H9 (cell line): ENCODE measurements at regions not wholly inside any gene's neighbourhood (a gene's known extent, or its start where the extent isn't known, plus 50 kb on each side); places are given as distances from the start of the nearest gene placed in this dataset.

Source experiments
- DNase-seq: peaks from one replicate; pipeline ENCODE4 v3.0.0-alpha.2; 2017
- H2AFZ ChIP-seq: one replicate; pipeline ENCODE4 v1.6.1; 2013; ENCODE audit warnings: mild to moderate bottlenecking, low read length, control low read depth, moderate library complexity
- H2AK5ac ChIP-seq: 2 replicates; pipeline ENCODE4 v1.6.1; 2013; ENCODE audit warnings: low read length, control low read depth, mixed read lengths; ENCODE audit not compliant: insufficient read length
- H2BK120ac ChIP-seq: one replicate; pipeline ENCODE4 v1.6.1; 2013; ENCODE audit warnings: low read depth, mild to moderate bottlenecking, low read length, control low read depth, inconsistent platforms; ENCODE audit not compliant: poor library complexity, severe bottlenecking
- H2BK12ac ChIP-seq: 2 replicates; pipeline ENCODE4 v1.6.1; 2013; ENCODE audit warnings: low read length, control low read depth, mixed read lengths, low read depth; ENCODE audit not compliant: insufficient read length
- H2BK15ac ChIP-seq: 2 replicates; pipeline ENCODE4 v1.6.1; 2013; ENCODE audit warnings: low read depth, low read length, control low read depth
- H2BK20ac ChIP-seq: one replicate; pipeline ENCODE4 v1.6.1; 2013; ENCODE audit warnings: low read depth, mild to moderate bottlenecking, low read length, control low read depth, inconsistent platforms; ENCODE audit not compliant: poor library complexity, severe bottlenecking
- H2BK5ac ChIP-seq: 2 replicates; pipeline ENCODE4 v1.6.1; 2013; ENCODE audit warnings: low read length, control low read depth, mixed read lengths; ENCODE audit not compliant: insufficient read length
- H3K14ac ChIP-seq: 2 replicates; pipeline ENCODE4 v1.6.1; 2013; ENCODE audit warnings: low read length, control low read depth; ENCODE audit not compliant: insufficient read depth
- H3K18ac ChIP-seq: 2 replicates; pipeline ENCODE4 v1.6.1; 2013; ENCODE audit warnings: low read depth, mild to moderate bottlenecking, mixed read lengths, low read length, control low read depth; ENCODE audit not compliant: insufficient read length
- H3K23ac ChIP-seq: 2 replicates; pipeline ENCODE4 v1.6.1; 2013; ENCODE audit warnings: low read length, control low read depth, mixed read lengths, low read depth; ENCODE audit not compliant: insufficient read length
- H3K23me2 ChIP-seq: 2 replicates; pipeline ENCODE4 v1.6.1; 2013; ENCODE audit warnings: low read depth, mild to moderate bottlenecking, mixed read lengths, low read length, control low read depth; ENCODE audit not compliant: insufficient read length, poor library complexity, severe bottlenecking
- H3K27ac ChIP-seq: 2 replicates; pipeline ENCODE4 v1.5.1; 2013; ENCODE audit warnings: low read length, control low read depth, mixed read lengths, low read depth; ENCODE audit not compliant: insufficient read length
- H3K27me3 ChIP-seq: 2 replicates; pipeline ENCODE4 v1.6.1; 2013; ENCODE audit warnings: low read length, control low read depth, inconsistent platforms; ENCODE audit not compliant: insufficient read depth
- H3K4ac ChIP-seq: 2 replicates; pipeline ENCODE4 v1.6.1; 2013; ENCODE audit warnings: low read depth, mild to moderate bottlenecking, control low read depth, inconsistent platforms, low read length, moderate library complexity
- H3K4me1 ChIP-seq: 2 replicates; pipeline ENCODE4 v1.6.1; 2013; ENCODE audit warnings: low read length, control low read depth, inconsistent platforms; ENCODE audit not compliant: insufficient read depth
- H3K4me2 ChIP-seq: 2 replicates; pipeline ENCODE4 v1.6.1; 2013; ENCODE audit warnings: low read length, control low read depth, mixed read lengths; ENCODE audit not compliant: insufficient read length, insufficient read depth
- H3K56ac ChIP-seq: 2 replicates; pipeline ENCODE4 v1.6.1; 2013; ENCODE audit warnings: low read depth, mild to moderate bottlenecking, mixed read lengths, low read length, control low read depth; ENCODE audit not compliant: insufficient read length
- H3K79me1 ChIP-seq: 2 replicates; pipeline ENCODE4 v1.6.1; 2013; ENCODE audit warnings: low read depth, mild to moderate bottlenecking, moderate library complexity, low read length, control low read depth, inconsistent platforms; ENCODE audit not compliant: insufficient read depth, poor library complexity, severe bottlenecking
- H3K79me2 ChIP-seq: 2 replicates; pipeline ENCODE4 v1.6.1; 2013; ENCODE audit warnings: low read length, control low read depth, inconsistent platforms; ENCODE audit not compliant: insufficient read depth
- H3K9ac ChIP-seq: 2 replicates; pipeline ENCODE4 v1.6.1; 2013; ENCODE audit warnings: low read length, control low read depth, mixed read lengths; ENCODE audit not compliant: insufficient read length; ENCODE audit errors: extremely low read depth
- H3K9me3 ChIP-seq: one replicate; pipeline ENCODE4 v1.6.1; 2013; ENCODE audit warnings: low read depth, low read length, inconsistent platforms; ENCODE audit not compliant: control insufficient read depth
- H3T11ph ChIP-seq: one replicate; pipeline ENCODE4 v1.6.1; 2013; ENCODE audit warnings: mild to moderate bottlenecking, low read length, control low read depth, inconsistent platforms
- H4K20me1 ChIP-seq: one replicate; pipeline ENCODE4 v1.6.1; 2013; ENCODE audit not compliant: control insufficient read depth, insufficient read length, insufficient read depth
- H4K5ac ChIP-seq: 2 replicates; pipeline ENCODE4 v1.6.1; 2013; ENCODE audit warnings: low read depth, mild to moderate bottlenecking, mixed read lengths, low read length, control low read depth; ENCODE audit not compliant: insufficient read length
- H4K8ac ChIP-seq: replicated peaks from 2 replicates; pipeline ENCODE4 v1.6.1; 2013; ENCODE audit warnings: low read length, control low read depth, mixed read lengths, low read depth; ENCODE audit not compliant: insufficient read length
- H4K91ac ChIP-seq: 2 replicates; pipeline ENCODE4 v1.6.1; 2013; ENCODE audit warnings: low read depth, mild to moderate bottlenecking, moderate library complexity, mixed read lengths, low read length, control low read depth; ENCODE audit not compliant: insufficient read length
- H3K27ac Mint-ChIP-seq, 3 experiments: 2 replicates in 2 of 3; 3 replicates in 1 of 3; pipeline ENCODE4 v1.8.0; 2020 to 2021; ENCODE audit warnings: mixed read lengths in 3 of 3, mild to moderate bottlenecking in 1 of 3, moderate library complexity in 1 of 3
- H3K27me3 Mint-ChIP-seq: 2 replicates; pipeline ENCODE4 v1.8.0; 2021; ENCODE audit warnings: low read depth, mild to moderate bottlenecking, moderate library complexity, mixed read lengths
- H3K36me3 Mint-ChIP-seq, 3 experiments: 2 replicates in 2 of 3; 3 replicates in 1 of 3; pipeline ENCODE4 v1.8.0; 2020 to 2021; ENCODE audit warnings: low read depth in 3 of 3, mixed read lengths in 3 of 3; ENCODE audit not compliant: insufficient read depth in 1 of 3
- H3K4me1 Mint-ChIP-seq, 2 experiments: 2 replicates each; pipeline ENCODE4 v1.8.0; 2020; ENCODE audit warnings: mixed read lengths in 2 of 2
- H3K4me3 Mint-ChIP-seq, 2 experiments: 2 replicates in 1 of 2; 3 replicates in 1 of 2; pipeline ENCODE4 v1.8.0; 2020 to 2021; ENCODE audit warnings: mild to moderate bottlenecking in 2 of 2, mixed read lengths in 2 of 2, moderate library complexity in 1 of 2
- H3K9me3 Mint-ChIP-seq, 2 experiments: 2 replicates in 1 of 2; 3 replicates in 1 of 2; pipeline ENCODE4 v1.8.0; 2020; ENCODE audit warnings: mild to moderate bottlenecking in 2 of 2, mixed read lengths in 2 of 2, moderate library complexity in 1 of 2
- WGBS: extraction: QIAGEN DNeasy Blood & Tissue Kit; methylation state at CpG from one replicate; pipeline ENCODE4 v1.1.7; 2013; ENCODE audit warnings: missing lambda C conversion rate, low lambda C conversion rate, mixed read lengths; ENCODE audit not compliant: insufficient read length; ENCODE audit errors: extremely low coverage; 5-methylcytosine and 5-hydroxymethylcytosine counted together
- TF ChIP-seq, protein P1 (sequence below): fragments of 200-600 bp; sonication (generic); conservative IDR thresholded peaks from 3 replicates; pipeline ENCODE4 v1.8.0; 2021; ENCODE audit warnings: antibody characterized with exemption, mild to moderate bottlenecking

DNA sequence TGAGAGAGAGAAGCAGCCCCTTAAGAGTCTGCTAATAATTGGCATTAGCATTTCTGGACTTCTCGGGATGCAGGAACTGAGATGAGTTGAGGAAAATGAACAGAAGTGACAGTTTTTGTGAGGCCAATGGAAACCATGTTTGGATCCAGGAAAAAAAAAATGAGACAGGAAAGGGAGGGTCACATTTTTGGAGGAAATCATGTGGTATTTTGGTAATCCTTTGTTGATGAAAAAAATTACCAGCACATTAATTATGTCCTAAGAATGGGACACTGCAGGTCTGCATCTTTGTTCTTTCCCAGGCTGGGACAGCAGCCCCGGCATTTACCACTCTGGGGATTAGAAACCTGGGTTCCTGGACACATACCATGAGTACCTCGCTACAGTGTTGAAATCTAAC lies 109.9 kb upstream of the ZFHX3 start:
- no peak overlapping the region for H3K9ac ChIP-seq
- H3K27ac Mint-ChIP-seq, result no peak overlapping the region
- H2BK5ac ChIP-seq, result no peak overlapping the region
- no peak overlapping the region for H3K18ac ChIP-seq
- no peak overlapping the region for H3K4me3 Mint-ChIP-seq
- H3K4me1 ChIP-seq, result peaks cover 3% of the 10 kb centered on the region; the same call in 1 of the 2 replicates
- H3K36me3 Mint-ChIP-seq, result no peaks in the 10 kb centered on the region
- no peak overlapping the region for H2BK120ac ChIP-seq
- no peak overlapping the region for H2AK5ac ChIP-seq
- no peak overlapping the region for H2BK12ac ChIP-seq
- H3K4ac ChIP-seq, result no peak overlapping the region
- H3K79me2 ChIP-seq, result no peaks in the 10 kb centered on the region
- no peak overlapping the region for H4K5ac ChIP-seq
- no peak overlapping the region for H3K56ac ChIP-seq
- no peak overlapping the region for H2AFZ ChIP-seq
- no peak overlapping the region for H3K23ac ChIP-seq
- WGBS, result no CpG with 5 or more reads among the region's 3 CpGs
- H4K91ac ChIP-seq, result no peak overlapping the region
- H3K79me1 ChIP-seq, result no peaks in the 10 kb centered on the region
- no peaks in the 10 kb centered on the region for H4K20me1 ChIP-seq
- H3K27ac ChIP-seq, result no peak overlapping the region
- no peak overlapping the region for H2BK15ac ChIP-seq
- no peak overlapping the region for H3T11ph ChIP-seq
- TF ChIP-seq, protein P1, sequence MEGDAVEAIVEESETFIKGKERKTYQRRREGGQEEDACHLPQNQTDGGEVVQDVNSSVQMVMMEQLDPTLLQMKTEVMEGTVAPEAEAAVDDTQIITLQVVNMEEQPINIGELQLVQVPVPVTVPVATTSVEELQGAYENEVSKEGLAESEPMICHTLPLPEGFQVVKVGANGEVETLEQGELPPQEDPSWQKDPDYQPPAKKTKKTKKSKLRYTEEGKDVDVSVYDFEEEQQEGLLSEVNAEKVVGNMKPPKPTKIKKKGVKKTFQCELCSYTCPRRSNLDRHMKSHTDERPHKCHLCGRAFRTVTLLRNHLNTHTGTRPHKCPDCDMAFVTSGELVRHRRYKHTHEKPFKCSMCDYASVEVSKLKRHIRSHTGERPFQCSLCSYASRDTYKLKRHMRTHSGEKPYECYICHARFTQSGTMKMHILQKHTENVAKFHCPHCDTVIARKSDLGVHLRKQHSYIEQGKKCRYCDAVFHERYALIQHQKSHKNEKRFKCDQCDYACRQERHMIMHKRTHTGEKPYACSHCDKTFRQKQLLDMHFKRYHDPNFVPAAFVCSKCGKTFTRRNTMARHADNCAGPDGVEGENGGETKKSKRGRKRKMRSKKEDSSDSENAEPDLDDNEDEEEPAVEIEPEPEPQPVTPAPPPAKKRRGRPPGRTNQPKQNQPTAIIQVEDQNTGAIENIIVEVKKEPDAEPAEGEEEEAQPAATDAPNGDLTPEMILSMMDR, result no peak
- no peaks in the 10 kb centered on the region for H3K27me3 ChIP-seq
- H3K4me2 ChIP-seq, result no peak overlapping the region
- DNase-seq, result no peak
- H3K4me1 Mint-ChIP-seq, result peaks cover 5% of the 10 kb centered on the region in 2 experiments
- no peaks in the 10 kb centered on the region for H3K9me3 ChIP-seq
- no peak overlapping the region for H2BK20ac ChIP-seq
- H3K9me3 Mint-ChIP-seq, result peaks cover 0 to 2% of the 10 kb centered on the region in 2 experiments; a peak in 2 of 5 replicates
- no peak overlapping the region for H4K8ac ChIP-seq
- H3K27me3 Mint-ChIP-seq, result peaks cover 8% of the 10 kb centered on the region
- no peak overlapping the region for H3K14ac ChIP-seq
- no peaks in the 10 kb centered on the region for H3K23me2 ChIP-seq
